ENCODE measurements at regions not wholly inside any gene's neighbourhood (a gene's known extent, or its start where the extent isn't known, plus 50 kb on each side); places are given as distances from the start of the nearest gene placed in this dataset.

DNA sequence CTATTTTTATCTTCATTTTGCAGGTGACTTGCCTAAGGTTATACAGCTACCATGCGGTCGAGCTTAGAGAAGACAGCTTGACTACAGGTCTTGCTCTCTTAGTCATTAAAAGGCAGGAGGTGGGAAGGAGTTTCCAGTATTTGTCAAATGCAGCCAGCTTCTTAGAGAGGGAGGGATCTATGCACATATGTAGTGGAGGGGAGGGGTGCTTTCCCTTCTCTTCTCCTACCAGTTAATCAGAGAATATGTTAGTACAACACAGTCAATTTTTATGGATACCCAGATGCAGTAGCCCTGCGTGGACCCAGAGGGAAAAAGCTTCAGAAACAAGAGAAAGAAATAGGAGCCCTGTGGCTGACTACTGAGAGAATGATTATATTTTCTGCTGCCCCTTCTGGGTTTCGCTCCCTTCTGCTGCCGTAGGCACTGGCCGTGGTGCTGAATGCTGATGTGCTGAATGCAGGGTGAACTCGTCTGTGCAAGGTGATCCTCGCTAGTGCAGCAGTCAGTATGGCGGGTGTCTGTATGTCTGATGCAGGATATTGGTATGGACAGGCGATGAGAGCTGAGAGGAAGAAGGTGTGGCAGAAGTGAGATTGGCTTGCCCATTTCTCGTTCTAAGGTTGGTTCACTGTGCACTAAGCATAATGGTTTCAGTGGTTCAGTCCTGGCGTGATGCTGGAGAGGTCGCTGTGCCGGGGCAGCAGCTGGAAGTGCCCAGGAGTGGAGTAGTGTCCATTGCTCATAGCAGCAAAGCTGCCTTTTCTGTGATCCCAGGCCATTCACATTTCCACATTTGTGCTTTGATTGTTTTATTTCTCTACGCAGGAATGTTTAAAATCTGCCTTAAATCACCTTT is 189.2 kb upstream of the PODXL start:
- TF ChIP-seq, protein P1, sequence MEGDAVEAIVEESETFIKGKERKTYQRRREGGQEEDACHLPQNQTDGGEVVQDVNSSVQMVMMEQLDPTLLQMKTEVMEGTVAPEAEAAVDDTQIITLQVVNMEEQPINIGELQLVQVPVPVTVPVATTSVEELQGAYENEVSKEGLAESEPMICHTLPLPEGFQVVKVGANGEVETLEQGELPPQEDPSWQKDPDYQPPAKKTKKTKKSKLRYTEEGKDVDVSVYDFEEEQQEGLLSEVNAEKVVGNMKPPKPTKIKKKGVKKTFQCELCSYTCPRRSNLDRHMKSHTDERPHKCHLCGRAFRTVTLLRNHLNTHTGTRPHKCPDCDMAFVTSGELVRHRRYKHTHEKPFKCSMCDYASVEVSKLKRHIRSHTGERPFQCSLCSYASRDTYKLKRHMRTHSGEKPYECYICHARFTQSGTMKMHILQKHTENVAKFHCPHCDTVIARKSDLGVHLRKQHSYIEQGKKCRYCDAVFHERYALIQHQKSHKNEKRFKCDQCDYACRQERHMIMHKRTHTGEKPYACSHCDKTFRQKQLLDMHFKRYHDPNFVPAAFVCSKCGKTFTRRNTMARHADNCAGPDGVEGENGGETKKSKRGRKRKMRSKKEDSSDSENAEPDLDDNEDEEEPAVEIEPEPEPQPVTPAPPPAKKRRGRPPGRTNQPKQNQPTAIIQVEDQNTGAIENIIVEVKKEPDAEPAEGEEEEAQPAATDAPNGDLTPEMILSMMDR (IDR thresholded peaks at IDR 0.05), result no peak
- no peak for TF ChIP-seq EZH2 (IDR thresholded peaks at IDR 0.05)
